ENCODE measurements at regions not wholly inside any gene's neighbourhood (a gene's known extent, or its start where the extent isn't known, plus 50 kb on each side); places are given as distances from the start of the nearest gene placed in this dataset.

DNA sequence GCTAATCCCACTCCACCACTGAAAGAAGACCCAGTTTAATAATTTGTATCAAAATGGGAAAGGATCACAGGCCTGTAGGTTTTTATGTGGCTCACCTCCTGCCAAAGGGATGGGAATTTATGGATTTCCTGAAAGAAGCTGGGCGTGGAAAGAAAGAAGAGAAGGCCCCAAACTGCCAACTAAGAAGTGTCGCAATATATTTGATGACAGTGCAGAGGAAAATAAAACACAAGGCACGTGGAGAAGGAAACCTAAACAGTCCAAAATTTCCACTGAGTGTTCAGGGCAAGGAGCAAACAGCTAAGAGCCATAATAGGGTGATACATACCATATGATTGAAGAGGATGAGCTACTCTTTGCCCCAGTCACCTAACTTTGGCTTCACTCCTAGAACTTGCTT, 667.2 kb downstream of the GATA3 start:
- no peak for DNase-seq

DNA sequence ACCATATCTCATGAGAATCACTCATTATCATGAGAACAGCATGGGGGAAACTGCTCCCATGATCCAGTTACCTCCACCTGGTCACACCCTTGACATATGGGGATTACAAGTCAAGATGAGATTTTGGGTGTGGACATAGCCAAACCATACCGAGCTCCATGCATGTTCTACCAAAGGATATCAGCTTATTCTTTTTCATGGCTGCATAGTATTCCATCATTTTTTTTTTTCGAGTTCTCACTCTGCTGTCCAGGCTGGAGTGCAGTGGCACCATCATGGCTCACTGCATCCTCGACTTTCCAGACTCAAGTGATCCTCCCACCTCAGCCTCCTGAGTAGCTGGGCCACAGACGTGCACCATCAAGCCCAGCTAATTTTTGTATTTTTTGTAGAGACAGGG, 668.3 kb downstream of the GATA3 start:
- DNase-seq, result no peak

DNA sequence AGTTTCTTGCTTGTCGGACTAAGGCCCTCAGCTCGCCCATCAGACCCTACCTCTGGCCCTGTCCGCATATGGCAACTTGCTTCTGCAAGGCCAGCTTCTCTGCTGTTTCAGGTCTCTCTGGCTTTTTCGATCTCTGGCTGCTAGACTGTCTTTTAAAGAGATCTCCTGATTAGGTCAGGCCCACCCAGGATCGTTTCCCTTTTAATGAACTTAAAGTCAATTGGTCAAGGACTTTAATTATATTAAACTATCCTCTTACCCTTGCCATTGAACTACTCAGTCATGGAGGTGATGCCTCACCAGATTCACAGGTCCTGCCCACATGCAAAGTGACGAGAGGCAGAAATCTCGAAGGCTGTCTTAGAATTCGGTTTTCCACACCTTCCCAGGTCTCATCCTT, 670.9 kb downstream of the GATA3 start:
- DNase-seq, result no peak

DNA sequence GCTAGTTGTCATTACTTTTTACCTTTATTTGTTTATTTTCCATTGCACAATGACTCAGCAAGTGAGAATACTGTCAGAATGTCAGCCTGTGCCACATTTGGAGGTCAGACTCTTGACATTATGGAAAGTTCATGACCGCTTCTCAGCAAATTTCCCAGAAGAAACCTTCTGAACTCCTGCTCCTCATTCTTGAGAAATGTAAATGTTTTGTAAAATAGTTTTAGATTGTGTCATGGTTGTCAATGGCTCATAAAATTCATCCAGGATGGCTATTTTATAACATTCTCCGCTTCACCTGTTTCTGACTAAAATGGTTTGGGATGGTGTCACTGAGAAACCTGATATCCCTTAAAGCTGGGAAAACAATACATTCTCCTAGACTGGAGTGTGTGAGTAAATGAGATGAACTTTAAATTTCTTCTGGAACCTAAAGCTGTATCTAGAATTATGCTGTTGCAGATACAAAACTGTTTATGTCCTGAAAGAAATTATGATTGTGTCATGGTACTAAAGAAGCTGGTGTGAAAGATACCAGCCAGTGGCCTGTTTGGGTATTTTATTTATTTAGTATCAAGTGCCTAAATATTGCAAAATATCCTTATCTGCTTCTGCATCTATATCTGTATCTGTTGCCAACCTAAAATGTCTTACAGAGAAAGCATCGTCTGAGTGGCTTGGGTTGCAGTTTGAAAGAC, 671.7 kb downstream of the GATA3 start:
- DNase-seq, result peak in 1 of 5 experiments; percentile 34

DNA sequence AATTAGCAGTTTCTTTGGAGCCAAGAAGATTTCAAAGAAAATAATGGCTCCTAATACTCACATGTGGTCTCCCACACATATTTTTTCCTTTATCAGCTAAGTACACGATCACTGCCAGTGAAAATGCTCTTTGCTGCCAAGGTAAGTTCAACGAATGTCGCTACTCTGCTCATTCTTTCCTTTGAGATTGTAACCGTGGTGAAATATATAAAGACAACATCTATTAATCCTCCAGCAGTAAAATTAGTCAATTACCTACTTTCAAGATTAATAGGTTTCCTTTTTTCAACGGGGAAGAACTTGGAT, 672.2 kb downstream of the GATA3 start:
- no peak for DNase-seq

DNA sequence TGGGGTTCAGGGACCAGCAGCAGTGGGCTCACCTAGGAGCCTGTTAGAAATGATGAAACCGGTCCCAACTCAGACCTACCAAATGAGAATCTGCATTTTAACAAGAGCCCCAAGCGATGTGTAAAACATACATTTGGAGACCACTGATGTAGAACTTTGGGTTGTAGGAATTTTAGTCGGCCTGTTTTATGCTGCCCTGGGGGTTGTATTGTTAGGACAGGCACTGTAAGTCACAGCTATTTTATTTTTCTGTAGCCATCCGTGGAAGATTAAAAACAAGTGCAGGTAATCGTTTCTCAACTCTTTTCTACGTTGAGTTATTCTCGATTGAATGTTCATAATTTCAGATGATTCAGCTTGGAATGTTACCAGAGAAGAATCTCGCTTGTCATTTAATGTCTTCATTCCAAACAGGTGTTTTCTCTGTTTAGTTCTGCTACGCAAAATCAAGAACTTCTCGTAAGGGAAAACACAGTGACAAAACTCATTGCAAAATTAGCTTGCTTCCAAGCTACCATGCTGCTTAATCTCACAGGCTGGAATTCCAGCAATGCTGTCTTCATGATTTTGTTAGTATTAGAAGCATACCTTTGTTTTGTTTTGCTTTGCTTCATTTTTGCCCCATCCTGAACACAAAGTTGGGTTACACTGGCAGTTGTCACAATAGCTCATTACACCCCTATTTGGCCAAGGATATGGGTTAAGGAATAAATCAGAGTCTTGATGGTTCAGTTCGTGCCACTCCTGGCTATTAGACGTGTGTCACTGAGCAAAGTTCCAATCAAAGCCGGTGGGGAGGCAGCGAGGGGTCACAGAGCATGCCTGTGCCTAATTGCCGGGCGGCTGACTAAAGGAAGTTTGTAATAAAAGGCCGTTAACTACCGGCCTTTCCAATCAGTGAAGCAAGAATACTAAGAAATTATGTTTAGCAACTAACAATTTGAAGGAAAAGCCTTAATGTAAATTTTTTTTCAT, 676.9 kb downstream of the GATA3 start:
- DNase-seq, result no peak

DNA sequence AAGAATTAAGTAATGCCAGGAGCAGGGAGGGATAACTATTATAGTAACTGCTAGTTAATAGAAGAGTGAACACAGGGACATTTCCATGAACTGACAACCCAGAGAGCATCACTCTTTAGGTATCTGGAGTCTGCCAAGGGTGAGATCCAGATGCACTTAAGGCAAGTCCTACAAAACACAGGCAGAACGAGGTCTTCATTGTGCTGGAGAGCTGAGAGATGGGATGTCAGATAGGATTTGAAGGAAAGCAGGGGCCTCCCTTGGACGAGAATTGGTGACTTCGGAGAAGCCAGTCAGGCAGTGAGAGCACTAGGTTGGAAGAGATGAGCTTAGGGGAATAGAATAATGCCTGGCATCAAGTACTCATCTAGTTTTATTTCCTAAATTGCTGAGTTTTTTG, 684.5 kb downstream of the GATA3 start:
- no peak for DNase-seq

DNA sequence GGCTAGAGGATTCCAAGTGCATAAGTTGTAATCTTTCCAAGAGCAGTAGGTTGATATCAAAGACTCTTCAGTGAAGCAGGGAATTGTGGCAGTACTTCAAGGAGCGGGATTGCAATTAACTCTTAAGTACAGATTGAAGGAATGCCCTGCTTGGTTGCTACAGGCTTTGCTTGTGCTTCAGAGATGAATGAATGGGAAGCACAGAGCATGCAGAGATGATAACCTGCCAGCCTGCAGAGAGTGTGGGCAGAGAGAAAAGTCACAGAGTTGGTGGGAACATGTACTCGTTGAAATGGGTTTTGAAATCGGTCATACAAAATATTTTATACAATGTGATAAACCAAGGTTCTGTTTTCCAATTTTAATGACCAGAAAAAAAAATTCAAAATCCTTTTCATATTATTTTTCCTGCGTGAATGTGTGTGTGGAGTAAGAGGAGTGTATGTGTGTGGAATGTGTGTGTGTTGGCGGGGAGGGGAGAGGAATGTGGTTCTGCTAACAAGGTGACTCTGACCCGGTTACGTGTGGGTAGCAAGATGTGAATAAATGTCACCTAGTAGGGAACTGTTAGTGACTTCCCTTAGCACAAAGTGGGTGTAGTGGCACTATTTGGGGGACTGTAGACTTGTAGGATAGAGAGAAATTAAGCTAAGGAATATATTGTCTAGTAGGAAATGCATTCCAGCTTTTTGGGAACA, 697.8 kb downstream of the GATA3 start:
- DNase-seq, result no peak

DNA sequence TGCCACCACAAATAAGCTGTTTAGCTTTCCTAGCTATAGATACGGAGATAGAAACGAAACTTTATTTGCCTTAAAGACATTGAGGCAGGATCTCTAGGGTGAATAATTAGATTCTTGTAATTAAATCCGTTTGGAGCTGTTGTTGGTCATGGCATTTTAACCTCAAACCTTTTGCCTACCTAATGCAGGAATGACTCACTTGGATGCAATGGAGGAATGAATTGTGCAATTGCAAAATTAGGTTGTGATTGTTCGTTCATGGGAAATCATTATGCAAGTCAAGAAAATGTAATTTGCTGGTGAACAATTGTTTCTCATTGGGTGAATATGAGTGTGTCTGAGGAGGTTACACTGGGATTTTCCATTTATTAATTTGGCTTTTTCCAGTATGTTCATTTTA, 703.5 kb downstream of the GATA3 start:
- DNase-seq, result no peak

DNA sequence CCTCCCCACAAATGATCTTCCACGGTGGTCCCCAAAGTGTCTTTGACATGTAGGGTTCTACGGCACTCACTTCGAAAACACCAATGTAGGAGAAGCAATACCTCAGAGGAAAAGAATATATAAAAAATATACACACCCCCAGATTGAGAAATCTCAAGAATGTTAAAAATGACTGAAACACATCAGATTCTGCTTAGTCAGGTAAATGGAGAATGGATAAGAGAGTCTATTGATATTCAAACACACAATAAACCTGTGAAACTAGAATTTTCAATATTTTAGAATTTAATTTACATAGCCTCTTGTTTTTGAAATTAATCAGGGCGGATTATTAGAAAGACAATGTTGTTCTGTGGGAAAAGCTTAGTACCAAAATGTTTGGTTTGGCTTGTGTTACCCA, 712.4 kb downstream of the GATA3 start:
- DNase-seq, result no peak

DNA sequence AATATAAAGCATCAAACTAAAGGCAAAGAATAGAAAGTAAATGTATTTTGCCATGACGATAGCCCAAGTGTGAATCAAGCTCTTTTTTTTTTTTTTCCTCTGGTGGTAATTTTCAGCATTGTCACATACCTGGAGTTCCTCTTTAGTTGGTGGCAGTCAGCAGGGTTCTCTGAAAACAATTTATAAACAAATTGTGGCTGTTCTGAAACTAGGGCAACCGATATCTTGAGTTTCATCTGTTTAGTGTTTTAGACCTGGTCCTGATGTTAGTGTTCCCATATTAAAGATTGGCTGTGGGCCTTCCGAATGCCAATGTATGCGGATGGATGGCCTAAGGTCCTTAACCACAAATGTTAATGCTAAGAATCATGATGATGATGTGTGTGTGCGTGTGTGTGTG, 713.1 kb downstream of the GATA3 start:
- DNase-seq, result peak in 1 of 5 experiments; percentile 93

DNA sequence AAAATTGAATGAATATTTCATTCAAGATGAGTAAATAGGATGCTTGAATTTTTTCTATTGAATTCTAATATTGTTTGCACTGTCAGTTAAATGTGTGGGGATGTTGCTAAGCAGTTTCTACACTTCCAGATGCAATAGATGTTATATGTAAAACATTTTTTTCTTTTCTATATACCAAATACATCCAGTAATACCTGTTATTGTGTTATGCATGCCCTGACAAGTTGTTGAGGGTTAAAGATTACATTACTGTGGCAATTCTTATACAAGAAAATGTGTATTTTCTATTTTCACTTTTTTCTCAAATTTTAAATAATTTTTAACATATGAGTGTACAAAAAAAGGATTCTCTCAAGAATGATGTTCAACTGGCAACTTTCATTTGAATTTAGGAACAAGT, 713.9 kb downstream of the GATA3 start:
- DNase-seq, result no peak

DNA sequence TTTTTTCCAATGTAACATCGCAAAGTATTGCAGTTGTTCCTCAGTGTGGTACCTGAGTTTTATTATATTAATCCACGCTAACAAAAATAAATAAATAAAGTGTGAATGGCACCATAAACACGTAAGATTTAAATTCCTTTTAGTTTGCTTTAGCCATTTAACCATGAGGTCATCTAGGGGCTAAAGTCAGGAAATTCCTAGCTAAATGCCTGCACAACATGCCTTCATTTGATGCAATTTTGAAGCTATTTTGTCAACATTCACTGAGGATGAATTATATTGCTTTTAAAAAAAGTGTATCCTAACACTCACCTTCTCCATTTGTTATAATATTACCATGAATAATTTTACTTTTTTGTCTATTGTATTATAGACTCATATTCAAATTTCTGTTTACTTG, 714.4 kb downstream of the GATA3 start:
- DNase-seq, result no peak

DNA sequence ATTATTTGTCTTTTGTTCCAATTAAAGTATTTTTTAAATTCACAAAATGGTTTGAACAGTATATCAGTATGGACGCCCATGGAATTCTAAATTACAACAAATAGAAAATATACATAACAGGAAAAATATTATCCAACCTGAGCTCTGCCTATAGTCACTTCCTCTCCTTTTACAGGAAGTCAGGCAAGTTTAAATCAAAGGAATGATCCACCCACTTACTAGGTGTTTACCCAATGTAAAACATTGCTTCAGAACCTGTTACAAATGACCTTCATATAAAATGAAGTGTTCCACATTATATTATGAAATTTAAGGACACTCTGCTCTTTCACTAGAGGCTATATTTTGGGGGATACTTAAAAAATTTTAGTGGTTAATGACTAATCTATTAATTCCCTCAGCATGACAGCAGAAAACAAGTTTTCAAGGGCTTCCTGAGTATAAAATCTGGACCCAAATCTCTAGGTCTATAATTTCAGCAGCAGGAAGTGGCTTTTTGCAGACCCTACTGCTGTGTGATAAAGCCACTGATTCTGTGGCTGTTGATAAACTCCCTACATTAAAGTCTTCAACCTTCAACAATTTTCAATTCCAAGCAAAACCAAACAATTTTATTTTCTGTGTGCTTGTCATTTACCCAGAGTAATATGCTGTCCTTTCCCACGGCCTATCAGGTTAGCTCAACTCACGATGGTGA, 722.6 kb downstream of the GATA3 start:
- DNase-seq, result peak in 1 of 5 experiments; percentile 86

DNA sequence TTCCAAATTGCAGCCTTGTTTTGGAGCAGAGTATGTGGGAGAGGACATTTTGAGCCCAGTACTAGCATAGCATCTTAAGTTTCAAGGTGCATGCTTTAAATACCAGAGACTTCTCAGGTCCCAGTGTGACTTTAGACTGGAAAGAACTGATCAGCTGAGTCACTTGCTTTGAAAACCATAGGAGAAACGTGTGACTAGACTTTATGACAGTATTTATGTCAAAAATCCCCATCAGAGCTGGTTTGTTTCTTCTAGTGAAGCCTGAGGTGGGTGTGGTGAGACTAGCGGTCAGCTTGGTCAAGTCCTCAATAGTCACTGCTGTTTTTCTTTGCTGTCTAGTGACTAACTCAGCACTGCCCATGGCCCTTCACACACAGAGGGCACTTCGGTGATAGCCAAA, 724.2 kb downstream of the GATA3 start:
- peak in 1 of 5 experiments; percentile 71 for DNase-seq

DNA sequence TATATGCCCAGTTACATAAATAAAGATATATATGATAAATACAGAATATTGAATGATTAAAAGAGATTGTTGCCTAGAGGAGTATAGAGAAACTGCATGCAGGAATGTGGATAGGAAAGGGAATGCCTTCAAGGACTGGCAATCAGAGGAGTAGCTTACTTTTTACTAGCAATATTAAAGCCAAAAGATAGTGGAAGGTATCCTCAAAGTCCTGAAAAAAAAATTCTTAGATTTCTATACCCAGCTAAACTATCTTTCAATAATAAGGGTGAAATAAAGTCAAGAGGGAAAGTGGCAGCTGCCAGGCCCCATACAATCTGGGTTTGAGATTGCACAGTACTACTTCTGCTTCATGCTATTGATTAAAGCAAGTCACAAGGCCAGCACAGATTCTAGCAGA, 733.2 kb downstream of the GATA3 start:
- no peak for DNase-seq

DNA sequence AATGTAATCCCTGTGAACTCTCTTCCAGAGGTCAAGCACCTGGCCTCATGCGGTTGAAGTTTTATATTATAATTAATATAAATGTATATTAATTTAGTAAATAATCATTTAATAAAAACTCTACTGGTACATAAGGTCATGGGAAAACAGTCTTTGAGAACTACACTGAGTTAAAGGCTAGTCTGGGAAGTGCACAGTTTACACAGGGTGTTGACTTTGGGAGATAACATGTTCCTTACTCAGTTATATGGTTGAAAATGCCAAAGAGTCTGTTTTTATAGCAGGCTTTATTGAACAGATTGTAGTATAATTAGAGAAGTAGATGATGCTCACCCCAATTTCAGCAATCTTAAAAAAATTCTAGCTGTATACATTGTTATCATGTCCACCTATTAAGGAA, 735.9 kb downstream of the GATA3 start:
- DNase-seq, result no peak

DNA sequence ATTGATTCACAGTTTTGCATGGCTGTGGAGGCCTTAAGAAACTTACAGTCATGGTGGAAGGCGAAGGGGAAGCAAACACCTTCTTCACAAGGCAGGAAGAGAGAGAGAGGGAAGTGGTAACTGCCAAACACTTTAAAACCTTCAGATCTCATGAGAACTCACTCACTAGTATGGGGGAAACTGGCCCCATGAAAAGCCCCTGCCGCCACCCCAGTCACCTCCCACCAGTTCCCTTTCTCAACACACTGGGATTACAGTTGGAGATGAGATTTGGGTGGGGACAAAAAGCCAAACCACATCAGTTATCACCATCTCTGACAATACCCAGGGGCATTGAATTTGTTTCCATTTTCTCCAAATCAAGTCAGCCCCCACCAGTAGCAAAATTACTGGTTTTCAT, 740.4 kb downstream of the GATA3 start:
- DNase-seq, result no peak

DNA sequence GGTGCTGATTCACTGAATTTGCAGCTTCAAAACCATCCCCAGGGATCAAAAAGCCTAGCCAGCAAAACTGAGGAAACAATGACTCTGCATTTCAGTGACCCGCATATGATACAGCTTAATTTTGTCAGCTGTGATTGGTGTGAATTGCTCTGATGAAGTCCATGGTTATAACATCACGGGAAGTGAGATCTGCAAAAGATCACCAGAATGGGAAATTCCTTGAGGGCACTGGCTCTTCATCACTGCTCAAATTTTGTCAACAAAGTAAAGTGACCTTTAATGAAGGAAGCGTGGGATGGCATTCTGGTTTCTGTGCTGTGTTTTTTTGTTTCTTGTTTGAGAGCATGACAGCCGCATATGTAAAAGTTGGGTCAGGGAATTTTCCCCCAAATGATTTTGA, 745.9 kb downstream of the GATA3 start:
- peak in 2 of 5 experiments; percentile 2 to 33 for DNase-seq

DNA sequence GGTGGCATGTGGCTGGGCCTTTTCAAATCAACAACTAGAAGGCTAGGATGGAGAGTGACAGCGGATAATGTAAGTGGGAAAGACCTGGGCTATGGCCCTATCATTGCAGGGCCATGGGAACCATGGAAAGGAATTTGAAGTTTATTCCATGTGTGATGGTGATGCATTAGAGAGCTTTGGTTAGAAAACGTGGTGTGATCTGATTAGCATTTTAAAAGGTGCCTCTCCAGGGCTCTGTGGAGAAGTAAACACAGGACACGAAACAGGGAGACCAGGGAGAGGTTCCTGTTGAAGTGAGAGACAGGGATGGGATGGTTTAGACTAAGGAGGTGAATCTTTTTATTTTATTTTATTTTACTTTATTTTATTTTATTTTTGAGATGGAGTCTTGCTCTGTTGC, 749.5 kb downstream of the GATA3 start:
- no peak for DNase-seq

DNA sequence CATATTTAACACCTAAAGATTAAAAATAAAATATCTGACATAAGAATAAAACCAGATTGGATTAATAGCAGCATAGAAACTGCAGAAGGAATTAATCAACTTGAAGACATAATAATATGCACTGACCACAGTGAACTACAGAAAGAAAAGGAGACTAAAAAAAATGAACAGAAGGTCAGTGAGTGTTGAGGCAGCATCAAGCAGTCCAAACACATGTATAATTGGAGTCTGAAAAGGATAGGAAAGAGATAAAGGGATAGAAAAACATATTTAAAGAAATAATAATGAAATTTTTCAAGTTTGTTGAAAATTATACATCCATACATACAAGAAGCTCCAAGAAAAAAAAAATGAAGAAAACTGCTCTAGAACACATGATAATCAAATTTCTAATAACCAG, 756.2 kb downstream of the GATA3 start:
- no peak for DNase-seq

DNA sequence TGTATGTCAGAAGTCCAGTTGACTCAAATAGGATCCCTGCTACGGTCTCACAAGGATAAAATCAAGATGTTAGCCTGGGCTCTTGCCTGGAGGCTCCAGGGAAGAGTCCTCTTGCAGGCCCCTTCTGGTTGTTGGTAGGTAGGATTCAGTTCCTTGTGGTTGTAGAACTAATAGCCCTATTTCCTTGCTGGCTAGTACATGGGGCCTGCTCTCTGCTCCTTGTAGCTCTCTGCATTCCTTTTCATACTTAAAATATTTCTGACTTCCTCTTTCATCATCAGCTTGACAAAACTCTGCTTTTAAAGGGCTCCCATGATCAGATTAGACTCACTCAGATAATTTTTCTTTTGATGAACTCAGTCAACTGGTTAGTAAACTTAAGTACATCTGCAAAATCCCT, 756.7 kb downstream of the GATA3 start:
- DNase-seq, result no peak

DNA sequence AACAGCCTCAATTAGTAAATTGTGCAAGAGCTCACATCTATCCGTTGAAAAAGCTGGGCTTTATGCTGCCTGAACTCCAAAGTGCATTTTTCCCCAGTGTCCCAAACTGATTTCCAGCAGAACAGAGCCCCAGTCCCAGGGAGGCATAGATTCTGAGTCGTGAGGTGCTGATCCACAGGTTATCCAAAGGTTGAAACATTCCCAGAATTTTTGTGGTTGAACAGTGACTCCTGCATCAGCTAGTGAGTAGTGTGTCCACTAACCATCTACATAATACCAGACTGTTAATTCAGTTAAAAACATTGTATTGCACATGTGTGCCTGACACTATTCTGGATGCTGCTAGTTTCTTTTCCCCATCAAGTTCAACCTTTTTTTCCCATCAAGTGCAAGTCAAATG, 761.5 kb downstream of the GATA3 start:
- no peak for DNase-seq

All from T-helper 2 cell (primary cell).